Hypothalamus (tissue), 51 donors: ENCODE measurements at regions not wholly inside any gene's neighbourhood (a gene's known extent, or its start where the extent isn't known, plus 50 kb on each side); places are given as distances from the start of the nearest gene placed in this dataset.

ENCODE experiments used
- DNase-seq, 51 donors: peaks; one replicate each; lab custom pipeline; 2025; lab: John Stamatoyannopoulos, UW

- no peak for DNase-seq
Observed at GRCh38 chr5:56564541-56565282, 250.6 kb upstream of the MAP3K1 start.

- DNase-seq = no peak
Observed at GRCh38 chr5:56561455-56561854, 253.9 kb upstream of the MAP3K1 start.

- no peak for DNase-seq
Observed at GRCh38 chr5:56558131-56558745, 257.1 kb upstream of the MAP3K1 start.

- DNase-seq = no peak
Observed at GRCh38 chr5:56557198-56557597, 258.2 kb upstream of the MAP3K1 start.

- DNase-seq = no peak
Observed at GRCh38 chr5:56552612-56553268, 262.6 kb upstream of the MAP3K1 start.

GRCh38 chr5:56550227-56550626, 265.1 kb upstream of the MAP3K1 start:
- no peak for DNase-seq

- DNase-seq = no peak
Observed at GRCh38 chr5:56549096-56549886, 266.1 kb upstream of the MAP3K1 start.

- no peak for DNase-seq
Observed at GRCh38 chr5:56545016-56545415, 270.3 kb upstream of the MAP3K1 start.

GRCh38 chr5:56543441-56544388, 271.6 kb upstream of the MAP3K1 start:
- DNase-seq = no peak

- no peak for DNase-seq
Observed at GRCh38 chr5:56540266-56540665, 275.1 kb upstream of the MAP3K1 start.

- no peak for DNase-seq
Observed at GRCh38 chr5:56538580-56538979, 276.8 kb upstream of the MAP3K1 start.

GRCh38 chr5:56535347-56535746, 280.0 kb upstream of the MAP3K1 start:
- no peak for DNase-seq

- peak in 1 of 51 donors; percentile 13 for DNase-seq
Observed at GRCh38 chr5:56534102-56534829, 281.1 kb upstream of the MAP3K1 start.

GRCh38 chr5:56532466-56532865, 282.9 kb upstream of the MAP3K1 start:
- DNase-seq = peak in 3 of 51 donors; percentile 3 to 40 (median 6)

GRCh38 chr5:56530626-56531138, 284.7 kb upstream of the MAP3K1 start:
- DNase-seq = no peak

GRCh38 chr5:56529666-56530430, 285.5 kb upstream of the MAP3K1 start:
- peak in 1 of 51 donors; percentile 36 for DNase-seq

- DNase-seq = no peak
Observed at GRCh38 chr5:56527174-56527573, 288.2 kb upstream of the MAP3K1 start.

GRCh38 chr5:56525113-56525512, 290.2 kb upstream of the MAP3K1 start:
- no peak for DNase-seq
